HCT116 (cell line): ENCODE measurements at regions not wholly inside any gene's neighbourhood (a gene's known extent, or its start where the extent isn't known, plus 50 kb on each side); places are given as distances from the start of the nearest gene placed in this dataset.

Source experiments
- ATAC-seq: fragments of 200-7000 bp; cut with Tn5 transposase; 2 replicates; pipeline ENCODE4 v1.9.1; 2020; ENCODE audit warnings: mild to moderate bottlenecking, moderate library complexity
- BruUV-seq: library from RNA; stranded (reverse); fragments of 400-500 nt; replicated peaks from 2 replicates; lab custom pipeline; 2021; lab: Mats Ljungman, UMichigan
- CTCF ChIA-PET: fragments of 300-600 bp; sonication (Branson Sonifier 250); formaldehyde crosslinking; loops from one replicate; lab custom pipeline; 2021; ENCODE audit warnings: antibody characterized with exemption; lab: Charles Lee
- POLR2A ChIA-PET: fragments of 300-600, 350-600 bp; sonication (Branson Sonifier 250); formaldehyde crosslinking; loops from one replicate; lab custom pipeline; 2021; ENCODE audit warnings: antibody characterized with exemption; lab: Charles Lee
- RAD21 ChIA-PET, 2 experiments: fragments of 300-600 bp; sonication (Branson Sonifier 250); formaldehyde crosslinking; loops; one replicate each; lab custom pipeline; 2023; ENCODE audit warnings: low total read pairs in 2 of 2; ENCODE audit not compliant: uncharacterized antibody in 2 of 2, unreplicated experiment in 2 of 2, low non-redundant PET in 1 of 2; lab: Charles Lee
- DNase-seq: peaks from one replicate; pipeline ENCODE4 v3.0.0-alpha.2; 2010; ENCODE audit warnings: low read depth, low spot score
- H2AFZ ChIP-seq: fragments of 200-600 bp; shearing (Covaris generic), sonication (generic); 2 replicates; pipeline ENCODE4 v1.6.1; 2017; ENCODE audit warnings: low read depth, mixed run types, mixed read lengths, antibody characterized with exemption, low read length; ENCODE audit not compliant: poor library complexity, severe bottlenecking
- H3K27ac ChIP-seq: 2 replicates; pipeline ENCODE4 v1.5.1; 2012; ENCODE audit warnings: low read depth, low read length
- H3K27me3 ChIP-seq: fragments of 200-600 bp; sonication (generic); 2 replicates; pipeline ENCODE4 v1.6.1; 2016; ENCODE audit warnings: mixed run types, low read length, mixed read lengths; ENCODE audit not compliant: insufficient read depth
- H3K36me3 ChIP-seq, 2 experiments: fragments of 200-500 bp in 1 of 2; fragments of 200-600 bp in 1 of 2; sonication (Bioruptor generic) in 1 of 2; sonication (generic) in 1 of 2; 2 replicates each; pipeline versions ENCODE4 v1.5.1 to v1.6.1; 2014 to 2016; ENCODE audit warnings: low read length in 2 of 2, inconsistent platforms in 1 of 2, mixed read lengths in 1 of 2, mixed run types in 1 of 2; ENCODE audit not compliant: insufficient read depth in 2 of 2, control insufficient read depth in 1 of 2
- H3K4me1 ChIP-seq, 2 experiments: fragments of 200-600 bp in 1 of 2; sonication (generic) in 1 of 2; 2 replicates each; pipeline versions ENCODE4 v1.5.1 to v1.6.1; 2012 to 2017; ENCODE audit warnings: low read length in 2 of 2, inconsistent platforms in 1 of 2, mild to moderate bottlenecking in 1 of 2, mixed read lengths in 1 of 2, mixed run types in 1 of 2, moderate library complexity in 1 of 2; ENCODE audit not compliant: insufficient read depth in 2 of 2, control insufficient read depth in 1 of 2
- H3K4me2 ChIP-seq: fragments of 200-600 bp; sonication (generic); 2 replicates; pipeline ENCODE4 v1.6.1; 2017; ENCODE audit warnings: mixed run types, low read length, mixed read lengths
- H3K4me3 ChIP-seq, 2 experiments: fragments of 200-600 bp in 1 of 2; sonication (generic) in 1 of 2; replicated peaks in 1 of 2; 2 replicates each; pipeline ENCODE4 v1.5.1; 2011 to 2016; ENCODE audit warnings: low read length in 2 of 2, control low read depth in 1 of 2, low read depth in 1 of 2, mild to moderate bottlenecking in 1 of 2, mixed read lengths in 1 of 2, mixed run types in 1 of 2
- H3K79me2 ChIP-seq: fragments of 200-600 bp; sonication (generic); 2 replicates; pipeline ENCODE4 v1.6.1; 2017; ENCODE audit warnings: mild to moderate bottlenecking, mixed run types, low read length, moderate library complexity, mixed read lengths; ENCODE audit not compliant: insufficient read depth
- H3K9ac ChIP-seq: fragments of 200-600 bp; sonication (generic); 2 replicates; pipeline ENCODE4 v1.6.1; 2016; ENCODE audit warnings: low read length, mixed read lengths
- H3K9me2 ChIP-seq: fragments of 200-600 bp; sonication (generic), shearing (Covaris generic); 2 replicates; pipeline ENCODE4 v1.6.1; 2017; ENCODE audit warnings: mixed run types, mild to moderate bottlenecking, moderate library complexity; ENCODE audit not compliant: insufficient read depth
- H3K9me3 ChIP-seq, 2 experiments: fragments of 200-500 bp in 1 of 2; fragments of 200-600 bp in 1 of 2; sonication (Bioruptor generic) in 1 of 2; sonication (generic) in 1 of 2; 2 replicates each; pipeline ENCODE4 v1.6.1; 2014 to 2017; ENCODE audit warnings: low read length in 2 of 2, mixed read lengths in 2 of 2, inconsistent platforms in 1 of 2, low read depth in 1 of 2, mild to moderate bottlenecking in 1 of 2, mixed run types in 1 of 2, moderate library complexity in 1 of 2; ENCODE audit not compliant: control insufficient read depth in 1 of 2, insufficient read depth in 1 of 2
- H4K20me1 ChIP-seq: fragments of 200-600 bp; sonication (generic), shearing (Covaris generic); 2 replicates; pipeline ENCODE4 v1.6.1; 2017; ENCODE audit warnings: mixed run types, mild to moderate bottlenecking, moderate library complexity; ENCODE audit not compliant: insufficient read depth
- ELF1 ChIP-seq: IDR thresholded peaks from 2 replicates; pipeline ENCODE4 v1.6.1; 2012; ENCODE audit warnings: low read depth, borderline replicate concordance
- EZH2 ChIP-seq: fragments of 200-600 bp; sonication (generic); IDR thresholded peaks from 2 replicates; pipeline ENCODE4 v1.6.1; 2017; ENCODE audit warnings: antibody characterized with exemption, mixed run types
- EZH2phosphoT487 ChIP-seq: fragments of 200-600 bp; IDR thresholded peaks from 2 replicates; pipeline ENCODE4 v1.6.1; 2018; ENCODE audit warnings: antibody characterized with exemption, borderline replicate concordance
- FOSL1 ChIP-seq: IDR thresholded peaks from 2 replicates; pipeline ENCODE4 v1.6.1; 2012; ENCODE audit warnings: low read depth
- JUND ChIP-seq: IDR thresholded peaks from 2 replicates; pipeline ENCODE4 v1.6.1; 2012
- POLR2A ChIP-seq: IDR thresholded peaks from 2 replicates; pipeline ENCODE4 v1.7.0; 2011; ENCODE audit warnings: borderline replicate concordance; ENCODE audit not compliant: insufficient read depth, insufficient read length; ENCODE audit errors: extremely low read depth
- SIN3A ChIP-seq: IDR thresholded peaks from 2 replicates; pipeline ENCODE4 v1.6.1; 2012; ENCODE audit warnings: low read depth
- TCF7L2 ChIP-seq: IDR thresholded peaks from 2 replicates; pipeline ENCODE4 v1.7.0; 2011; ENCODE audit warnings: borderline replicate concordance, inconsistent platforms; ENCODE audit not compliant: insufficient read depth, insufficient read length; ENCODE audit errors: extremely low read depth
- YY1 ChIP-seq: IDR thresholded peaks from 2 replicates; pipeline ENCODE4 v1.6.1; 2011; ENCODE audit warnings: low read length, low read depth, moderate library complexity, mild to moderate bottlenecking; ENCODE audit not compliant: insufficient replicate concordance; ENCODE audit errors: extremely low read depth
- ZBTB33 ChIP-seq: IDR thresholded peaks from 2 replicates; pipeline ENCODE4 v1.6.1; 2011; ENCODE audit warnings: mild to moderate bottlenecking, low read length, moderate library complexity; ENCODE audit not compliant: insufficient replicate concordance; ENCODE audit errors: extremely low read depth
- ZNF274 ChIP-seq: fragments of 200-500 bp; sonication (Bioruptor generic); IDR thresholded peaks from 2 replicates; pipeline ENCODE4 v1.6.1; 2014; ENCODE audit warnings: mild to moderate bottlenecking, low read depth, low read length, inconsistent platforms
- intact Hi-C: fragments of 100-400 bp; cut with micrococcal nuclease; formaldehyde crosslinking; loops from 2 replicates; pipeline ENCODE4 v1.10.0; 2022
- TF ChIP-seq, protein P1 (sequence below): IDR thresholded peaks from 2 replicates; pipeline ENCODE4 v1.6.1; 2012
- TF ChIP-seq, protein P2 (sequence below), 3 experiments: fragments of 200-600 bp in 1 of 3; sonication (generic) in 1 of 3; IDR thresholded peaks in 2 of 3; conservative IDR thresholded peaks in 1 of 3; 2 replicates each; pipeline ENCODE4 v1.5.1; 2012 to 2017; ENCODE audit warnings: low read depth in 2 of 3, low read length in 2 of 3, antibody characterized with exemption in 1 of 3, borderline replicate concordance in 1 of 3, control low read depth in 1 of 3, mild to moderate bottlenecking in 1 of 3, mixed read lengths in 1 of 3, mixed run types in 1 of 3, moderate library complexity in 1 of 3; ENCODE audit not compliant: insufficient read depth in 1 of 3
- TF ChIP-seq, protein P3 (sequence below): IDR thresholded peaks from 2 replicates; pipeline ENCODE4 v1.6.1; 2012; ENCODE audit warnings: low read depth

GRCh38 chr2:60047944-60048525 is 505.4 kb downstream of the BCL11A start:
- no peaks in the 10 kb centered on the region for H3K27me3 ChIP-seq
- no peak overlapping the region for H3K27ac ChIP-seq
- H3K36me3 ChIP-seq: no peaks in the 10 kb centered on the region
- H2AFZ ChIP-seq: no peak overlapping the region
- no peak for DNase-seq
- no peak overlapping the region for H3K4me2 ChIP-seq
- no TSS peak for BruUV-seq
- no peaks in the 10 kb centered on the region for H4K20me1 ChIP-seq
- intact Hi-C loops: no loop called here
- ATAC-seq: no peak
- RAD21 ChIA-PET: no interaction called here
- CTCF ChIA-PET: no interaction called here
- no peaks in the 10 kb centered on the region for H3K9me3 ChIP-seq
- H3K4me1 ChIP-seq: no peaks in the 10 kb centered on the region
- H3K9ac ChIP-seq: no peak overlapping the region
- no peaks in the 10 kb centered on the region for H3K9me2 ChIP-seq
- TF ChIP-seq ZNF274 (no peak), EZH2phosphoT487 (no peak), FOSL1 (no peak), JUND (no peak), EZH2 (no peak), ELF1 (no peak), YY1 (no peak), TCF7L2 (no peak), ZBTB33 (no peak), SIN3A (no peak), POLR2A (no peak)
- TF ChIP-seq, protein P1, sequence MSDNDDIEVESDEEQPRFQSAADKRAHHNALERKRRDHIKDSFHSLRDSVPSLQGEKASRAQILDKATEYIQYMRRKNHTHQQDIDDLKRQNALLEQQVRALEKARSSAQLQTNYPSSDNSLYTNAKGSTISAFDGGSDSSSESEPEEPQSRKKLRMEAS: no peak
- TF ChIP-seq, protein P2, sequence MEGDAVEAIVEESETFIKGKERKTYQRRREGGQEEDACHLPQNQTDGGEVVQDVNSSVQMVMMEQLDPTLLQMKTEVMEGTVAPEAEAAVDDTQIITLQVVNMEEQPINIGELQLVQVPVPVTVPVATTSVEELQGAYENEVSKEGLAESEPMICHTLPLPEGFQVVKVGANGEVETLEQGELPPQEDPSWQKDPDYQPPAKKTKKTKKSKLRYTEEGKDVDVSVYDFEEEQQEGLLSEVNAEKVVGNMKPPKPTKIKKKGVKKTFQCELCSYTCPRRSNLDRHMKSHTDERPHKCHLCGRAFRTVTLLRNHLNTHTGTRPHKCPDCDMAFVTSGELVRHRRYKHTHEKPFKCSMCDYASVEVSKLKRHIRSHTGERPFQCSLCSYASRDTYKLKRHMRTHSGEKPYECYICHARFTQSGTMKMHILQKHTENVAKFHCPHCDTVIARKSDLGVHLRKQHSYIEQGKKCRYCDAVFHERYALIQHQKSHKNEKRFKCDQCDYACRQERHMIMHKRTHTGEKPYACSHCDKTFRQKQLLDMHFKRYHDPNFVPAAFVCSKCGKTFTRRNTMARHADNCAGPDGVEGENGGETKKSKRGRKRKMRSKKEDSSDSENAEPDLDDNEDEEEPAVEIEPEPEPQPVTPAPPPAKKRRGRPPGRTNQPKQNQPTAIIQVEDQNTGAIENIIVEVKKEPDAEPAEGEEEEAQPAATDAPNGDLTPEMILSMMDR (IDR thresholded peaks at IDR 0.05 in 2 of 3, conservative IDR thresholded peaks at IDR 0.05 in 1 of 3; ENCODE audit: borderline replicate concordance in 1 of 3, insufficient read depth in 1 of 3, low read depth in 2 of 3, low read length in 2 of 3): no peak
- TF ChIP-seq, protein P3, sequence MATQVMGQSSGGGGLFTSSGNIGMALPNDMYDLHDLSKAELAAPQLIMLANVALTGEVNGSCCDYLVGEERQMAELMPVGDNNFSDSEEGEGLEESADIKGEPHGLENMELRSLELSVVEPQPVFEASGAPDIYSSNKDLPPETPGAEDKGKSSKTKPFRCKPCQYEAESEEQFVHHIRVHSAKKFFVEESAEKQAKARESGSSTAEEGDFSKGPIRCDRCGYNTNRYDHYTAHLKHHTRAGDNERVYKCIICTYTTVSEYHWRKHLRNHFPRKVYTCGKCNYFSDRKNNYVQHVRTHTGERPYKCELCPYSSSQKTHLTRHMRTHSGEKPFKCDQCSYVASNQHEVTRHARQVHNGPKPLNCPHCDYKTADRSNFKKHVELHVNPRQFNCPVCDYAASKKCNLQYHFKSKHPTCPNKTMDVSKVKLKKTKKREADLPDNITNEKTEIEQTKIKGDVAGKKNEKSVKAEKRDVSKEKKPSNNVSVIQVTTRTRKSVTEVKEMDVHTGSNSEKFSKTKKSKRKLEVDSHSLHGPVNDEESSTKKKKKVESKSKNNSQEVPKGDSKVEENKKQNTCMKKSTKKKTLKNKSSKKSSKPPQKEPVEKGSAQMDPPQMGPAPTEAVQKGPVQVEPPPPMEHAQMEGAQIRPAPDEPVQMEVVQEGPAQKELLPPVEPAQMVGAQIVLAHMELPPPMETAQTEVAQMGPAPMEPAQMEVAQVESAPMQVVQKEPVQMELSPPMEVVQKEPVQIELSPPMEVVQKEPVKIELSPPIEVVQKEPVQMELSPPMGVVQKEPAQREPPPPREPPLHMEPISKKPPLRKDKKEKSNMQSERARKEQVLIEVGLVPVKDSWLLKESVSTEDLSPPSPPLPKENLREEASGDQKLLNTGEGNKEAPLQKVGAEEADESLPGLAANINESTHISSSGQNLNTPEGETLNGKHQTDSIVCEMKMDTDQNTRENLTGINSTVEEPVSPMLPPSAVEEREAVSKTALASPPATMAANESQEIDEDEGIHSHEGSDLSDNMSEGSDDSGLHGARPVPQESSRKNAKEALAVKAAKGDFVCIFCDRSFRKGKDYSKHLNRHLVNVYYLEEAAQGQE: no peak
- H3K4me3 ChIP-seq: no peak overlapping the region
- POLR2A ChIA-PET: no interaction called here
- H3K79me2 ChIP-seq: no peaks in the 10 kb centered on the region
